T-helper 2 cell (primary cell): ENCODE measurements at regions not wholly inside any gene's neighbourhood (a gene's known extent, or its start where the extent isn't known, plus 50 kb on each side); places are given as distances from the start of the nearest gene placed in this dataset.

ENCODE experiments used
- DNase-seq, 5 experiments: peaks; one replicate each; pipeline versions ENCODE4 v3.0.0 to v3.0.0-alpha.2; 2012 to 2022

GRCh38 chr18:46296656-46297055 is 192.5 kb downstream of the HAUS1 start:
- no peak for DNase-seq

- no peak for DNase-seq
Observed at GRCh38 chr18:46297124-46297523, 192.9 kb downstream of the HAUS1 start.

- DNase-seq = peak in 1 of 5 experiments; percentile 59
Observed at GRCh38 chr18:46297621-46298020, 193.4 kb downstream of the HAUS1 start.

GRCh38 chr18:46298511-46298910 is 194.3 kb downstream of the HAUS1 start:
- DNase-seq = no peak

GRCh38 chr18:46299465-46300008 is 195.4 kb downstream of the HAUS1 start:
- no peak for DNase-seq

- DNase-seq = no peak
Observed at GRCh38 chr18:46301081-46301480, 196.9 kb downstream of the HAUS1 start.

- no peak for DNase-seq
Observed at GRCh38 chr18:46301571-46301970, 197.4 kb downstream of the HAUS1 start.

GRCh38 chr18:46302528-46303485 is 198.6 kb downstream of the HAUS1 start:
- DNase-seq = no peak

- DNase-seq = no peak
Observed at GRCh38 chr18:46310258-46310657, 206.1 kb downstream of the HAUS1 start.

- no peak for DNase-seq
Observed at GRCh38 chr18:46310675-46311345, 206.6 kb downstream of the HAUS1 start.

GRCh38 chr18:46311491-46311890 is 207.3 kb downstream of the HAUS1 start:
- no peak for DNase-seq

GRCh38 chr18:46312221-46312620 is 208.0 kb downstream of the HAUS1 start:
- DNase-seq = no peak

- DNase-seq = no peak
Observed at GRCh38 chr18:46313521-46313920, 209.3 kb downstream of the HAUS1 start.

- no peak for DNase-seq
Observed at GRCh38 chr18:46314011-46314410, 209.8 kb downstream of the HAUS1 start.

- peak in 1 of 5 experiments; percentile 41 for DNase-seq
Observed at GRCh38 chr18:46315161-46315560, 211.0 kb downstream of the HAUS1 start.

GRCh38 chr18:46318356-46318755 is 214.2 kb downstream of the HAUS1 start:
- no peak for DNase-seq

GRCh38 chr18:46319783-46320182 is 215.6 kb downstream of the HAUS1 start:
- DNase-seq = no peak

- DNase-seq = peak in 1 of 5 experiments; percentile 16
Observed at GRCh38 chr18:46320297-46320696, 216.1 kb downstream of the HAUS1 start.

GRCh38 chr18:46320928-46321711 is 216.9 kb downstream of the HAUS1 start:
- no peak for DNase-seq

- no peak for DNase-seq
Observed at GRCh38 chr18:46321955-46322354, 217.8 kb downstream of the HAUS1 start.

GRCh38 chr18:46322411-46322891 is 218.3 kb downstream of the HAUS1 start:
- DNase-seq = no peak

- DNase-seq = no peak
Observed at GRCh38 chr18:46322941-46323340, 218.8 kb downstream of the HAUS1 start.
